Renal cortical epithelial cell (primary cell): ENCODE measurements at regions not wholly inside any gene's neighbourhood (a gene's known extent, or its start where the extent isn't known, plus 50 kb on each side); places are given as distances from the start of the nearest gene placed in this dataset.

Experiments
- DNase-seq: peaks from one replicate; pipeline ENCODE4 v3.0.0-alpha.2; 2011; ENCODE audit warnings: low read depth

DNA sequence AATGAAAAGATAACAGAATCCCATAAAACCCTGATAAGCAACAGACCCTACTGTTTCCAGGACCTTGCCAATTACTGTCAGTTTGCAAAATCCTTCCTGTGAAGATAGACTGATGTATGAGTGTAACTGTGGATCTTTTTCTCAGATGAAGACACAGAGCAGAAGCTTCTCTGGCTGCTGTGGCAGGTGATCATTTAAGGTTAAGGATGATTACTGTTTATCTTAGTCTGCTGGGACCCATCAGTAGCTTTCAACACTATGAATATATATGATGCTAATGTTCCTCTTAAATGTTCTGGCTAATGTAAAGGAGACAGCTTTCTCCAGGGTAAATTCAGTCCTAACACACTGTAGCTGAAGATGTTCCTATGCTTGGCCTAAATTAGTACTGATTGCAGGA lies 56.0 kb upstream of the CTTNBP2 start:
- DNase-seq, result no peak

DNA sequence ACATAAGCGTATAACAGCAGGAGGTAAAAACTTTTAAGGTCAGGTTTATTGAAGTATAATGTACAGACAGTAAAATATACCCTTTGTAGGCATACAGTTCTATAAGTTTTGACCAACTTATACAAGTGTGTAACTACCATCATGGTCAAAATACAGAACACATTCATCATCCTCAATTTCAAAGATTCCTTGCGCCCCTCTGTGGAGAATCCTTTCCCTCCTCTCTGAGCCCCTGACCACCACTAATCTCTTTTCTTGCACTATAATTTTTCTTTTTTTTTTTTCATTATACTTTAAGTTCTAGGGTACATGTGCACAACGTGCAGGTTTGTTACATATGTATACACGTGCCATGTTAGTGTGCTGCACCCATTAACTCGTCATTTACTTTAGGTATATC lies 58.1 kb upstream of the CTTNBP2 start:
- no peak for DNase-seq

DNA sequence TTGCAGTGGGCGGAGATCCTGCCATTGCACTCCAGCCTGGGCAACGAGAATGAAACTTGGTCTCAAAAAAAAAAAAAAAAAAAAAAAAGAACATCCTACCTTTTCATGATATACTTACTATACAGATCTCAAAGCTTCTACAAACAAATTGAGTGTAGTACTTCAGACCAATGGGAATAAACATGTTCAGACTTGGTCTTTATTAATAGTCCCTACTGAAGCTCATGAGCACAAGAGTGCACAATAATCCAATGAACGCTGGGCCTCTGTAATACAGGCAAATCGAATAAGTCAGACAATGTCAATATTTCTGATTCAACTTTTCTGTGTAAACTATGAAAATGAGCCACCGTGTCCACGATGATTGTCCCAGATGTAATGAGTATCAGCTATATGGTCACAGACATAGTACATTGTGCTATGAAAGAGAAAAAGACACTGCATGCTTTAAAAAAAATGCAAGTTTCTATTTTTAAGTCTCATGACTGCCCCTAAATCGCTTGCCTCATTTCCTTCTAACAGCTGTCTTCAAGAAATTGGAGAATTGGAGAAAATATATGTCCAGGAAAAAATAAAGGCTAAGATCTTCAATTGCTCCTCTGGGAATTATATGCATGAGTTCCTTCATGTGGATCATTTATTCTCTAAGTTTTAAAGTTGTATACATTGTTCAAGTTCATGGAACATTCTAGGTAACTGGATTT lies 64.0 kb upstream of the CTTNBP2 start:
- DNase-seq, result no peak

DNA sequence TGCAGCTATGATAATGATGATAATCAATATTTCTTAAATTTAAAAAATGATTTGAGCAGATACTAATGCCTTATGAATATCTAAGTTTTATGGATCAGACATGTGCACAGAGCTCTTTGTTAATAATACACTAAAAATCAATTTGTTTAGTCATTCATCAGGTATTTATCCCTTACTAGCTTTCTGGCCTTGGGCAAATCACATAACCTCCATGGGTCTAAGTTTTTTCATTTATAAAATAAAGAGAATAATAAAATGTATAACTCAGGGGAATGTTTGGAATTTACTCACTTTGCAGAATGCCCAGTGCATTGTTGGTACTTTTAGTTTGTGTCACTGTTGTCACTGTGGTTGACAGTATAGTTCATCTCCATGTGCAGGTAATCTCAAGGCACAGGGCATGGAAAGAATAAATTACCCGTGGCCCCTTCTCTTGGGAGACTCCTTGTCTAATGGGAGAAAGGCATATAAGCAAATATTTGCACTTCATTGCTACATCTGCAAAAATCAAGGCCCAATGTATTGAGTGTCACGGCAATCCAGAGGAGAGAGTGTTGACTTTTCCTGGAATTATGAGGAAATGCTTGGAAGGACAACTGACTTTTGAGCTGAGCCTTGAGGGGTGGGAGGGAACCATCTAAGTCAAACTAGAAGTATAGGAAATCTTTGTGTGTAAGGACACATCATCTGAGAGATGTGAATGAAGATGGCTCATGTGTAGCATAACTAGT lies 64.7 kb upstream of the CTTNBP2 start:
- DNase-seq, result peak; percentile 71

DNA sequence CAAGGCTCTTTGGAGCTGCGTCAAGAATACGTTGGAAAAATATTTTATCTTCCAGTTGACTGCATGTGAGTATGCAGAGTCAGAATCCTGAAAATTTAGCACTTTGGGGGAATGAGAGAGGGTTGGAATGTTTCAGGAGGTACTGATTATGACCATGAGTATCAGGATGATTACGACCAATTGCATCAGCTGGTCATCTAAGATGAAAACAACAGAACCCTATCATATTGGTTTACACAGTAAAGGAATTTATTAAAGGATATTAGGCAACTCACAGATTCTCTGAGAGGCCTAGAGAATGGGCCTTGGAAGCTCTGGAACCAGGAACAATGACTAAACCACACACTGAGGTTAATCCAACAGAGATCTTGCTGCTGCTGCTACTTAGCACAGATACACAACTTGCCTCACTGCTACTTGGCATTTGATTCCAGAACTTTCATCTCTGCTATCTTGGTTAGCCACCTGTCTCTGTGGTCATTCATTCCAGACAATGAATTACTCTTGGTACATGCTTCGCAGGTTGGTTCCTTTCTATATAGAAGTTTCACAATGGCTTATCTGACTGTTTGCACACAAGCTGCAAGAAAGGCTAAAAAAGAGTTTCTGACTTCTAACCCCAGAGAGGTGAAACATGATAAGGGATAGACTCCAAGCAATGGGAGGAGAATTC lies 68.0 kb upstream of the CTTNBP2 start:
- peak; percentile 42 for DNase-seq

DNA sequence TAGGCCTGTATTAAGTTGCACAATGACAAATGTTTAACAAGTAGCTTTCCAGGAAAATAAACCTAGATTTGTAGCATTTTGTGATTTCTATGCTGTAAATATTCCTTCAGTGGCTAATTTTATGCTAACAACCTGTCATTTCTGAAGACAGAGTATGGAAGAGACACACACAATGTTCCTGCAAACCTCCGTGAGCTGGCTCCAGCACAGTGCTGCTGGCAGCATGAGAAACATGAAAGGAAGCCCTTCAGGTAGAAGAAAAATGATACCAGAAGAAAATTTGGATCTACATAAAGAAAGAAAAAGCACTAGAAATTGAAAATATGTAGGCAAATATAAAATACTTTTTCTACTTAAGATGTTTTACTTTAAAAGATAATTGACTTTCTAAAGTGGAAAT lies 69.5 kb upstream of the CTTNBP2 start:
- no peak for DNase-seq

DNA sequence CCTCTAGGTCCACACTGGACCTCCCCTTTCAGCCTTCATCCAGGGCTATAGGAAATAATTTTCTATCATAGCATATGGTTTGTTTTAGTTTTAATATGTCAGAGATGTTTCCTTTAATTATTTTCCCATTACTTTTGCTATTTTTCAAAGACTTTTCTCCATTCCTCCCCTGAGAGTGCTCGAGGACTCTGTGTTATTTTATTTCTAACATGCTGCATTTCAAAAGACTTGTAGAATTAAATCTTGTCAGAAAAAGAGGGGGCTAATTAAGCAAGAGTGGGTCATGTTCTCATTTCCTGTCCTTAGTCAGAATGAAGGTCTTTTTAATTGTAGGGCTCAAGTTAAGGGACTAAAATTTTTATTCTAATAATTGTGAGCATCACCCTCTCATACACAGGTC lies 71.6 kb upstream of the CTTNBP2 start:
- DNase-seq, result no peak

DNA sequence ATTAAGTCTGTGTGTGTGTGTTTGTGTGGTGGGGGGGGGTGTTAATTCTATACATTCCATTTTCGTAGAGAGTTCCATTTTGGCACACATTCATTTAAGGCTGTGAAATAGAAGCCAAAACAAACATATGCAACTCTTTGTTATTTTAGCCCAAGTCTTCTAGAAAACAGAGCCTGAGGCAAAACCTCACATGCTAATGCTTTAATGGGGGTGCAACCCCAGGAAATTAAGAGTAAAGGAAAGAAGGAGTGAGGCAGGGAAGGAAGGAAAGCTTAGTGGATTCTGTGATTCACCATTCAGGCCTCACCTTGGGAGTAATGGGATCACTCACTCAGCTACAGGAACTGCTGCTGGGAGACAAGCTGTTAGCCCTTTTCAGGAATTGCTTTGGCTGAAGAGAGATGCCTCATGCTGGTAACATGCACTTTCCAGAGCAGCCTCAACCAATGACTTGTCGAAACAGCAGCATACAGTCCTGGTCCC lies 73.0 kb upstream of the CTTNBP2 start:
- DNase-seq, result peak; percentile 93

DNA sequence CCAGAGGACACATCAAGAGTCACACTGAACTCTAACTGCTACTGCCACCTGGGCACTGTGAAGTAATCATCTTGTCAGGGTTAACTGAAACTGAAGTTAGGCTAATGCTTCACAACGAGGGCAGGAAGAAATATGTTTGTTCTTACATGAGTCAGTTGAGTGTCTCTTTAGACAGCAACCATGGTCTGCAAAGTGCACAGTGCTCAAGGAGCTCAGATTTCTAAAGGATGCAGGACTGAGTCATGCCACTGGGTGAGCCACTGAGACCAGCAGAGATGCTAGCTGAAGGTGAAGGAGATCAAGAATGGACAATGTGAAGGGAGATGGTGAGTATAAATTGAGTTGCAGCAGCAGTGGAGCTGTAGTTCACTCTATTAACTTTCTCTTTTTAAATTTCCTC lies 76.0 kb upstream of the CTTNBP2 start:
- DNase-seq, result peak; percentile 46

DNA sequence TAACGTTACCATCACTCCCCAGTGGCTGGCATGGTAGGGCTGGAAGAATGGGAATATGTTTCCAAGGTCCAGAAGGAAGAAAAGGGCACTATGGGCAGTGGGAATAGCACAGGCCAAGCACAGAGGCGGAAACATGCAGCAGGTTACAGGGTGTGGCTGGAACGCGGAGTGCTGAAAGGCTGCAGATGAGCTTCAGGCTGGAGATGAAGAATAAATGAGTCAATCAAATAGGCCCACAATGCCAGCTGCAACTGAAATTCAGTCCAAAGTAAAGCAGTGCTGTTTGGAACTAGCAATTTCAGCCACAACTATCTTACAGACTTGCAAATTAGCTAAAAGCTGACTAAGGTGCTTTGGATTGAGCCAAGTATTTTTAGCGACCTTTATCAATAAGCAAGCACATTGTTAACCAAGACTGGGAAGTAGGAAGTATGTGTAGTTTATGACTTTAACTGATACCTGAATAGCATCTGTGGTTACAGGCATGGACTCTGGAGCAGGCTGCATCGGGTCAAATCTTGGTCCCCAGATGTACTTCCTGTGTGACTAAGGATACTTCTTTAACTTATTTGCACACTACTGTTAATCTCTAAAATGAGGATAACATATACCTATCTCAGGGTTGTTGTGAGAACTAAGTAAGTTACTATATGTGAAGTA lies 77.5 kb upstream of the CTTNBP2 start:
- DNase-seq, result peak; percentile 18

DNA sequence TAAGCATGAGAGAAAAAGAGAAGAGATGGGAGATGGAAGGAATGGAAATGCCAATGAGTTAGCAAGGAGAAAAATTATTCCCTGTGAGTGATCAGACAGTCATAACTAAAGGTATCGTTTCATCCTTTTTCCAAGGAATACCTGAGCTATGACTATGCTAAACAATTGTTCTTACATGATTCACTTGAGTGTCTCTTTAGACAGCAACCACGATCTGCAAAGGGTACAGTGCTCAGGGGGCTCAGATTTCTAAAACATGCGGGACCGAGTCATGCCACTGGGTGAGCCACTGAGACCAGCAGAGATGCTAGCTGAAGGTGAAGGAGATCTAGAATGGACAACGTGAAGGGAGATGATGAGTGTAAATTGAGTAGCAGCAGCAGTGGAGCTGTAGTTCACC lies 78.0 kb upstream of the CTTNBP2 start:
- peak; percentile 41 for DNase-seq

DNA sequence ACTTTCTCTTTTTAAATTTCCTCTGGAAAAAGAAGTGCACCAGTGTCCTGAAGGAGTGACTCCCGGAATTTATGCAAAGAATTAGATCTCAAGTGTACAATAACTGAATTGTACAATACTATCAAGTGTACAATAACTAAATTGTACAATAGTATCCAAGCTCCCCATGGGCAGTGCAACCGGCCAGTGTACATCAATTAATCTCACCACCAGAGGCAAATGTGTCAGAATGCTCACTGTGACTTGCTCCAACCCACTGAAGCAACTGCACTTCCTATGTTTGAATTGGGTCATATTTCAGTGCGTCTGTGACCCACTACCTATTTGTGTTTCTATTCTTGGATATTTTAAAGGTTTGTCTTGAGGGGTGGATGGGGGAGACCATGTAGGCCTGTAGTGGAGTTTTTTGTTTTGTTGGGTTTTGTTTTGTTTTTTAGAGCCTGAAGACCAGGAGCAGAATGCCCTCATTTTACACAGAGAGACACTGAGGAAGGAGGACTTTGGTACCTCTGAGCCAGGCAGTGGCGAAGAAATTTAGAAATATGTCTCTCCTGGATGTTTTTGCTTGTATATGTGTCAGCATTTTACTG lies 78.5 kb upstream of the CTTNBP2 start:
- DNase-seq, result peak; percentile 25

DNA sequence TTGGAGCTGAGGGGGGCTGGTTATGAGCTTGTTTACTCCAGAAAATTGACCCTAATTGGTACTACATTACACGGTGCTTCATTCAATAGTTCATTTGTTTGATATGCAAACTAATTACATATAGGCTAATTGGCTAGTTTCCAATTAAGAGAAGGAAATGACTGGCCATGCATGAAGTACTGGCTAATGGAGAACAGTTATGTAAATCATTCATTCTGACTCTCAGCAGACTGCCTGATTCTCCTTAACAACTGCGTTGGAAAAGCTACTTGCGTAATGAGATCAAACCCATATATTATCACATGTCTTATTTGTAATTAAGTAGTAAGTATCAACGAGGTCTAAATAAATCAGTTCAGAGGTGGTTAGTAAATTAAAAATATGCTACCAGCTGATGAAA lies 81.8 kb upstream of the CTTNBP2 start:
- peak; percentile 64 for DNase-seq

DNA sequence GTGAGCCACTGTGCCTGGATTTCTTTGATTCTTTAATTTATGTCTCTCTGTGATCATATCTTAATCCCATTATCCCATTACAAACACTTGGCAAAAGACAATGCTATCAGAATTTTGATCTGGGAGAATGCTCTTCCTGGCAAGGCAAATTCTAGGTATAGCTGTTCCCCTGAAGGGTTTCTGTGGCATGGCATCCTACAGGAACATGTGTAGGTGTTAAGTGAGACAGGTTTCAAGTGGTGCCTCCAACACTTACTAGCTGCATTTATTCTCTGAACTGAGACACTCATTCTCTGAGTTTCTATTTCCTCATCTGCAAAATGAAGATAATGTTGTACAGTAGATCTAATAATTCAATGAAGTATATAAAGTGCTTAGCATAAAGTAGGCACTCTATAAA lies 87.1 kb upstream of the CTTNBP2 start:
- no peak for DNase-seq

DNA sequence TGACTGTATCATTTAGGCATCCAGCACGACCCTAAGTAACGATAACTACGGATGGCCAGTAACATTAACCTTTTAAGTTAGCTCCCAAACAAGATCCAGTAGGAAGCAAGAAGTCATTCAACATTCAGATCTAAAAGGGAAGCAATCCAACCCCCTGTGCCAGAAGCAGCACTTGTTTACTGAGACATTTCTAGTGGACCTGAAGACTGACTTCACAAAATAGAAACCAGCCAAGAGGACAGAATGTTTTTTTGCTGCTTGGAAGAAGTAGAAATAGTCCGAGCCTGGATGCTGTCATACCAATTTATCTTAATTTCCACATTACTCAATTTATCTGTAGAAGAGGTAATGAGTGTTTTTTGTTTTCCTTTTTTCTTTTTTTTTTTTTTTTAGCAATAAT lies 88.0 kb upstream of the CTTNBP2 start:
- no peak for DNase-seq

DNA sequence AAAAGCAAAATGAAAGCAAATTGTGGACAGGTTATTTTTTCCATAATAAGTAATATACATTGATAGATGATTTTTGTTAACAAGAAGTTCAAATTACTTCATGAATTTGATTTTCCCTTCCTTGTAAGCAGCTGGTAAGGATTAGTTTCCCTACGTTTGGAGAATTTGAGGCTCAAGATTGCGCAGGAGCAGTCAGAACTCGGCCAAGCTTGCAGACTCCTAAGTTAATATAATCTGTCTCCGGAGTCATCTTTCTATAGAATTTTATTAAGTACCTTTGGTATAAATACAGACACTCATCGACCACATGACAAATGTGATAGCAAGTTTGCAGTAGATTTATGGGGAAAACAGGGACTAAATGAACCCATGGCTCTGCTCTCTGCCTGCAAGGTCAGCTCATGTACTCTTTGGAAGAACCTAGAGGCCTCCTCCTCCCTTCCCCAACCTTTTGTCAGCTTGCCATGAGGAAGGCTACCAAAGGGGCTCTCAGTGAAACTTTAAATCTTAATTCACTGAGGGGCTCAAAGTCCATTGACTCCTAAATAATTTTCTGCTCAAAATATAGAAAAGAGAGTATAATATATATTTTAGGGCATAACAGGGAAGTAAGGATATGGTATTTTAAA lies 89.2 kb upstream of the CTTNBP2 start:
- no peak for DNase-seq

DNA sequence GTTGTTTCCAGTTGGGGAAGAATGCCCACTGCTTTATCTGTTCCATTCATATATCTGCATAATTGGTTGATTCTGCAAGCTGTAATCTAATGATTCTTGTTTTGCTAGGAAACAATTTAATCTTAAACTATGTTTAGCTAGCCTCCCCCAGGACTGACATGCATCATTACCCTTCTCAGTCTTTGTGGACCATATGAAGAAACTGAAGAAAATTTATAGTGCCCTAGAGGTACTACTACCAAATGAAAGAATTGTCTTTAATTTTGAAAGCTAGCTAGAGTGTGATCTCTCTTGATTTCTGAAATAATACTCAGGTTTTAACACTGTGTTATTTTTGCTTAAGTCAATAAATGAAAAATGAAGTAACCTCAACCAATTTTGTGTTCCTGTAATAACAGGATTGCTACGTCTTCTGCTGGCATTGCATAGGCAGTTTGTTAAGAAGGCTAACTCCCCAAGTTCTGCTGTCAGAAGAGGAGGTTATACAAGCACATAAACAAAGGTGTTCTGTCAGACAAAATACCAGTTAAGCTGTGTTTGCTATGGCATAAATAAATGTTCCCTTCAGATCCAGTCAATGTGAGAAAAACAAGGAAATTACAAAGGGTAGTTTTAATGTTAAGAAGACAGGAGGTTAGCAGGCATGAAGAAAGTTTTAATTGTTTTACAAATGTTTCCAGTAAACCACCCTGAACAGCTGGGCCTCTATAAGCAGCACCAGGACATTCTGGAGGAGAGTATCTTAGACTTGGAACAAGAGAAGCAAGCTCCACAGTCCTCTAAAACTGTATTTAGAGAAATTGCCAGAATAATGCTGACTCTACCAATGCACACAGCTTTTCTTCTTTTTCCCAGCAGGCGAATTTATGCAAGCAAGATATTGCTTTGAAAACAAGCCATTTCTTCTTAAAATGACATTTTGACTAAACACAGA lies 90.3 kb upstream of the CTTNBP2 start:
- peak; percentile 60 for DNase-seq

DNA sequence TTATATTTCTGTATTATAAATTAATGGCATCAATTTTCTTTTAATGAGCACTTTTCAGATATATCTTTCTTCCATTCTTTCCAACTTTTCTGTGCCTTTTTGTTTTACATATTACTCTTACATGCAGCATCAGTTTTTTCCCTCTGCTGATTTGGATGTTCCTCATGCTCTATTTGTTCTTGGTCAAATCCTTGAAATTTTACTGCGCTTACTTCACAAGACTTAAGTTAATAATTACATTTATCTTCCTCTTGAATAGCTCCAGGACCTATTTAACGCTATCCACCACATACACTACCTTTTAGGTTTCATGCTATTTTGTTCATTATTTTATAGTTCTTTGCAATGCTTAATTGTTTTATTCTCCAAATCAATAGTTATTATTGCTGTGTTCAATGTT lies 97.6 kb upstream of the CTTNBP2 start:
- DNase-seq, result peak; percentile 88

DNA sequence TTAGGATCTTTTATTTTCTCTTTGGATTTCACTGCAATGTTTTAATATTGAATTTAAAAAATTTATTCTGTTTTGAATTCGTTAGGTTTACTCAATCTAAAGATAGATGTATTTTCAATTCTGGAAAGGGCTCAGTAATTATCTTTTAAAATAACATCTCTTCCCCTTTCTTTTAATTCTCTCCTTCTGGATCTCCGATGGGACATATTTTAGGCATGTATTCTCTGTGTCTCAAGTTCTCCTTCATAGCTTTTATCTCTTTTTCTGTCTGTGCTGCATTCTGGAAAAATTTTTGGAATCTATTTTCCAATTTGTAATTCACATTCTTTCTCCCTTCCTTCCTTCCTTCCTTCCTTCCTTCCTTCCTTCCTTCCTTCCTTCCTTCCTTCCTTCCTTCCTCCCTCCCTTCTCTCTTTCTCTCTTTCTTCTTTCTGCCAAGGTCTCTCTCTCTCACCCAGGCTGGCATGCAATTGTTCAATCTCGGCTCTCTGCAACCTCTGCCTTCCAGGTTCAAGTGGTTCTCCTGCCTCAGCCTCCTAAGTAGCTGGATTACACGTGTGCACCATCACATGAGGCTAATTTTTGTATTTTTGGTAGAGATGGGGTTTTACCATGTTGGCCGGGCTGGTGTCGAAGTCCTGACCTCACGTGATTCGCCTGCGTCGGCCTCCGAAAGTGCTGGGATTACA lies 98.5 kb upstream of the CTTNBP2 start:
- no peak for DNase-seq

DNA sequence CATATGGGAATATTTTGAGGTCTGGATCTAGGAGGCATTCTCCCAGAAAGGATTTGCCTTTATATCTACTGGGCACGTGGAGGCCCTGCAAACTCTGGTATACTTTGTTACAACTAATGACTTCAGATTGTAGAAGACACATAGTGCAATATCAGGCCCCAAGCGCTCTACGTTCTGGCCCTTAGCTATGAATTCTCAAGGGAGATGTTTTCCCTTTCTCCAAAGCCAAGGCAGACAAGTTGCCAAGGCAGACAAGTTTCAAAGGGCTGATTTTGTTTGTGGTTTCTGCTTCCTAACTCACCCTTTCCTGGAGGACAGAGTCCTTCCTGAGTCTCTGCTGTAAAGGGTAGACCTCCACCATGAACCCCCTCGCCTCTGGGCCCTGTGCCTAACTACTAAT lies 99.4 kb upstream of the CTTNBP2 start:
- DNase-seq, result no peak
